Hepatocyte (in vitro differentiated cells): ENCODE measurements at regions not wholly inside any gene's neighbourhood (a gene's known extent, or its start where the extent isn't known, plus 50 kb on each side); places are given as distances from the start of the nearest gene placed in this dataset.

ENCODE experiments used
- DNase-seq: peaks from one replicate; pipeline ENCODE4 v3.0.0-alpha.2; 2016; ENCODE audit warnings: low spot score
- H2AFZ ChIP-seq: fragments of 200-600 bp; sonication (generic); 2 replicates; pipeline ENCODE4 v1.6.0; 2016; ENCODE audit warnings: antibody characterized with exemption, mild to moderate bottlenecking
- H3K27ac ChIP-seq: fragments of 200-600 bp; sonication (generic); 2 replicates; pipeline ENCODE4 v1.5.1; 2016; ENCODE audit warnings: mild to moderate bottlenecking
- H3K27me3 ChIP-seq: fragments of 200-600 bp; sonication (generic); 2 replicates; pipeline ENCODE4 v1.6.1; 2016
- H3K36me3 ChIP-seq: fragments of 200-600 bp; sonication (generic); replicated peaks from 2 replicates; pipeline ENCODE4 v1.5.1; 2016; ENCODE audit warnings: low read depth; ENCODE audit not compliant: insufficient read depth
- H3K4me1 ChIP-seq: fragments of 200-600 bp; sonication (generic); 2 replicates; pipeline ENCODE4 v1.5.1; 2016; ENCODE audit warnings: mild to moderate bottlenecking, moderate library complexity; ENCODE audit not compliant: insufficient read depth
- H3K4me2 ChIP-seq: fragments of 200-600 bp; sonication (generic); 2 replicates; pipeline ENCODE4 v1.6.0; 2016
- H3K4me3 ChIP-seq: fragments of 200-600 bp; sonication (generic); 2 replicates; pipeline ENCODE4 v1.5.1; 2016; ENCODE audit warnings: mild to moderate bottlenecking
- H3K79me2 ChIP-seq: fragments of 200-600 bp; sonication (generic); 2 replicates; pipeline ENCODE4 v1.6.0; 2017; ENCODE audit warnings: mild to moderate bottlenecking
- H3K9me2 ChIP-seq: fragments of 200-600 bp; sonication (generic); replicated peaks from 2 replicates; pipeline ENCODE4 v1.6.0; 2017; ENCODE audit warnings: mild to moderate bottlenecking; ENCODE audit not compliant: insufficient read depth
- H3K9me3 ChIP-seq: fragments of 200-600 bp; sonication (generic); 2 replicates; pipeline ENCODE4 v1.5.1; 2016; ENCODE audit warnings: low read depth, mild to moderate bottlenecking
- H4K20me1 ChIP-seq: fragments of 200-600 bp; sonication (generic); 2 replicates; pipeline ENCODE4 v1.6.0; 2016; ENCODE audit warnings: mild to moderate bottlenecking; ENCODE audit not compliant: insufficient read depth, poor library complexity, severe bottlenecking
- EZH2 ChIP-seq: fragments of 200-600 bp; sonication (generic); IDR thresholded peaks from 2 replicates; pipeline ENCODE4 v1.6.1; 2016; ENCODE audit warnings: antibody characterized with exemption, mild to moderate bottlenecking, borderline replicate concordance
- EZH2phosphoT487 ChIP-seq: fragments of 200-600 bp; sonication (generic); IDR thresholded peaks from one replicate; pipeline ENCODE4 v1.6.1; 2018; ENCODE audit warnings: antibody characterized with exemption, mild to moderate bottlenecking, low read depth, moderate library complexity; ENCODE audit not compliant: unreplicated experiment, severe bottlenecking
- WGBS: methylation state at CpG from one replicate; pipeline ENCODE4 v1.1.6; 2016; ENCODE audit warnings: low lambda C conversion rate; ENCODE audit errors: missing lambda C conversion rate; 5-methylcytosine and 5-hydroxymethylcytosine counted together
- TF ChIP-seq, protein P1 (sequence below): fragments of 200-600 bp; sonication (generic); IDR thresholded peaks from 2 replicates; pipeline ENCODE4 v1.5.1; 2016; ENCODE audit warnings: antibody characterized with exemption, mild to moderate bottlenecking; ENCODE audit not compliant: poor library complexity

- no peaks in the 10 kb centered on the region for H3K9me2 ChIP-seq
- no peak overlapping the region for H2AFZ ChIP-seq
- no peak overlapping the region for H3K4me2 ChIP-seq
- no peak overlapping the region for H3K27ac ChIP-seq
- DNase-seq = no peak
- TF ChIP-seq EZH2 (no peak), EZH2phosphoT487 (no peak)
- TF ChIP-seq, protein P1, sequence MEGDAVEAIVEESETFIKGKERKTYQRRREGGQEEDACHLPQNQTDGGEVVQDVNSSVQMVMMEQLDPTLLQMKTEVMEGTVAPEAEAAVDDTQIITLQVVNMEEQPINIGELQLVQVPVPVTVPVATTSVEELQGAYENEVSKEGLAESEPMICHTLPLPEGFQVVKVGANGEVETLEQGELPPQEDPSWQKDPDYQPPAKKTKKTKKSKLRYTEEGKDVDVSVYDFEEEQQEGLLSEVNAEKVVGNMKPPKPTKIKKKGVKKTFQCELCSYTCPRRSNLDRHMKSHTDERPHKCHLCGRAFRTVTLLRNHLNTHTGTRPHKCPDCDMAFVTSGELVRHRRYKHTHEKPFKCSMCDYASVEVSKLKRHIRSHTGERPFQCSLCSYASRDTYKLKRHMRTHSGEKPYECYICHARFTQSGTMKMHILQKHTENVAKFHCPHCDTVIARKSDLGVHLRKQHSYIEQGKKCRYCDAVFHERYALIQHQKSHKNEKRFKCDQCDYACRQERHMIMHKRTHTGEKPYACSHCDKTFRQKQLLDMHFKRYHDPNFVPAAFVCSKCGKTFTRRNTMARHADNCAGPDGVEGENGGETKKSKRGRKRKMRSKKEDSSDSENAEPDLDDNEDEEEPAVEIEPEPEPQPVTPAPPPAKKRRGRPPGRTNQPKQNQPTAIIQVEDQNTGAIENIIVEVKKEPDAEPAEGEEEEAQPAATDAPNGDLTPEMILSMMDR = no peak
- H3K79me2 ChIP-seq = no peaks in the 10 kb centered on the region
- no peaks in the 10 kb centered on the region for H3K9me3 ChIP-seq
- no peaks in the 10 kb centered on the region for H4K20me1 ChIP-seq
- no peaks in the 10 kb centered on the region for H3K36me3 ChIP-seq
- 80% methylated on average over 4 of the region's 4 CpGs for WGBS
- no peak overlapping the region for H3K4me3 ChIP-seq
- H3K4me1 ChIP-seq = no peaks in the 10 kb centered on the region
- no peaks in the 10 kb centered on the region for H3K27me3 ChIP-seq
Observed at GRCh38 chr3:151992326-151993041, 119.0 kb downstream of the SUCNR1 start.

DNA sequence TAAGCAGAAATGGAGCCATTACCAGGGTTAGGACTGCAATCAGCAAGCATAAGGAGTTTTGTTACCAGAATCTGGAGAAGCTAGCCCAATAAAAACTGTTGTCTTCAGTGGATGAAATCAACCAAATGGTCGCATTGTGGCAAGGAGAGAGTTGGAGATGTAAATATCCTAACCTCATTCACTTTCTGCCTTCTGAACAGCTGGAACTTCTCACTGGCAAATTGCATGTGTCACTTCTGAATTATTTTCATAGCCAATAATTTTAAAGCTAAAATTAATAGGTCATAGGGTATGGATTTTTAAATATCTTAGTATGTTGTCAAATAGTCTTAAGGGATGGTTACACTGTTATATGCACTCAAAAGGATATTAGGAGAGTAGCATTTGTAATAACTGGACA lies 121.6 kb downstream of the SUCNR1 start:
- no peaks in the 10 kb centered on the region for H3K36me3 ChIP-seq
- H3K4me1 ChIP-seq = no peaks in the 10 kb centered on the region
- H3K79me2 ChIP-seq = no peaks in the 10 kb centered on the region
- H2AFZ ChIP-seq = no peak overlapping the region
- no peaks in the 10 kb centered on the region for H3K9me3 ChIP-seq
- no peaks in the 10 kb centered on the region for H4K20me1 ChIP-seq
- no peak overlapping the region for H3K4me3 ChIP-seq
- 100% methylated on average over 1 of the region's 1 CpG for WGBS
- DNase-seq = no peak
- H3K9me2 ChIP-seq = no peaks in the 10 kb centered on the region
- H3K27me3 ChIP-seq = no peaks in the 10 kb centered on the region
- H3K27ac ChIP-seq = no peak overlapping the region
- no peak for TF ChIP-seq EZH2
- no peak for TF ChIP-seq EZH2phosphoT487
- TF ChIP-seq, protein P1 = no peak
- H3K4me2 ChIP-seq = no peak overlapping the region

- no peak overlapping the region for H2AFZ ChIP-seq
- H3K27me3 ChIP-seq = no peaks in the 10 kb centered on the region
- H3K4me1 ChIP-seq = no peaks in the 10 kb centered on the region
- H3K9me2 ChIP-seq = no peaks in the 10 kb centered on the region
- H3K9me3 ChIP-seq = no peaks in the 10 kb centered on the region
- 70% methylated on average over 2 of the region's 2 CpGs for WGBS
- no peaks in the 10 kb centered on the region for H3K79me2 ChIP-seq
- no peak overlapping the region for H3K4me2 ChIP-seq
- TF ChIP-seq EZH2 = no peak
- TF ChIP-seq, protein P1 = no peak
- TF ChIP-seq EZH2phosphoT487 = no peak
- H3K4me3 ChIP-seq = no peak overlapping the region
- H4K20me1 ChIP-seq = no peaks in the 10 kb centered on the region
- no peaks in the 10 kb centered on the region for H3K36me3 ChIP-seq
- no peak overlapping the region for H3K27ac ChIP-seq
- no peak for DNase-seq
Observed at GRCh38 chr3:151998744-151999143, 125.3 kb downstream of the SUCNR1 start.
